Stimulated activated CD8-positive, alpha-beta memory T cell treated with anti-CD3 and anti-CD28 coated beads, Interleukin-7, amount 100 ng/mL, for 4 hours (primary cell): ENCODE measurements at regions not wholly inside any gene's neighbourhood (a gene's known extent, or its start where the extent isn't known, plus 50 kb on each side); places are given as distances from the start of the nearest gene placed in this dataset.
"Not testable (repeated sequence)": the region's sequence is repeated elsewhere in the genome, so short reads cannot be mapped to it uniquely, and the experiment has no call there.

Experiments used
- DNase-seq, 2 donors: peaks; one replicate each; pipeline ENCODE4 v3.0.0-alpha.2; 2020; ENCODE audit warnings: low read depth in 2 of 2

GRCh38 chr17:14427900-14428647, 127.2 kb downstream of the HS3ST3B1 start:
- DNase-seq, result peak; percentile 34 to 41

GRCh38 chr17:14423156-14423555, 122.3 kb downstream of the HS3ST3B1 start:
- DNase-seq, result not testable (repeated sequence)

GRCh38 chr17:14417336-14417735, 116.5 kb downstream of the HS3ST3B1 start:
- no peak for DNase-seq

GRCh38 chr17:14409292-14409691, 108.4 kb downstream of the HS3ST3B1 start:
- DNase-seq, result no peak

GRCh38 chr17:14407541-14407940, 106.7 kb downstream of the HS3ST3B1 start:
- DNase-seq, result no peak

- DNase-seq, result no peak
Measured at GRCh38 chr17:14405189-14405588, 104.3 kb downstream of the HS3ST3B1 start.
